Stimulated activated CD4-positive, alpha-beta T cell treated with anti-CD3 and anti-CD28 coated beads, Interleukin-2, amount 100 ng/mL, for 24 hours (primary cell): ENCODE measurements at regions not wholly inside any gene's neighbourhood (a gene's known extent, or its start where the extent isn't known, plus 50 kb on each side); places are given as distances from the start of the nearest gene placed in this dataset.

ENCODE experiments used
- DNase-seq, 2 donors: peaks; one replicate each; pipeline ENCODE4 v3.0.0-alpha.2; 2020

DNA sequence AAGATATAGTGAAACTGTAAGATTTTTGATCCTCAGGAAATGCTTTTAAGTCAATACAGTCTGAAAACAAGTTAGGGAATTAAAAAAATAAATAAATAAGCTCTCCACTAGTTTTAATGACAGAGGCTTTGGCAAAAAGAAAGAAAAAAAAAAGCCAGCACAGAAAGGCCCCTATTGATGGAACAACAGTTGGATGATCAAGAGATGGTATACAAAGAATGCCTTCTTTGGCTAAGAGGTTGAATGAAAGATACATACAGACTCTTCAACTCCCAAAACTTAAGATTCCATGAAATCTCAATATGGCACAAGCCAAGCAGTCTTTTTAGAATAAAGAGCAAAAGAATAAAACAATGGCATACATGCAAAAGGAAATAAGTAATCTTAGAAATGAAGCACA lies 64.0 kb upstream of the GALNT5 start:
- DNase-seq: no peak

DNA sequence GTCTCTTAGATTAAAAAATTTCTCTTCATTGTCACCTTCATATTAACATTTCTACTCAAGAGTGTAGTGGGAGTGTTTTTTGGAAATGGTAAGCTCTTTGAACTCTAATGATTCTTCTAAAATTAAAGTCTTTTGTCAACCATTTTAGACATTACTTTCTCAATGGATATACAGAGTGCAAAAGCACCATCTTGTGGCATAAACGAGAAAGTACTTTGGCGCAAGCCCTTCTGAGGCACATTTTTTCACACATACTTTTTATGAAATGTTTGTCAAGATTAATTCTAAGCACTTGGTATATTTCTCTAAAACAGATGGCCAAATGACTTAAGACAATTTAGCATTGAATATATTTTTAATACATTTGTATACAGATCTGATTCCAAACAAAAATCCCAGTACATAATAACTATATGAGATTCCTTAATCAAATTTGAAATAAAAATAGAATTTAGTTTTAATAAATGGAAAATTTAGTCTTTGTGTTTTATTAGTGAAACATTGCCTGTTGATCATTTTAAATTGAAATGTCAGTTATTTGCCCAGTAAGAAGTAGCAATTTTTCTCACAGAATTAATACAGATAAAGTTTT lies 63.3 kb upstream of the GALNT5 start:
- peak in 1 of 2 donors; percentile 2 for DNase-seq

- no peak for DNase-seq
Measured at GRCh38 chr2:157194844-157195243, 62.7 kb upstream of the GALNT5 start.

DNA sequence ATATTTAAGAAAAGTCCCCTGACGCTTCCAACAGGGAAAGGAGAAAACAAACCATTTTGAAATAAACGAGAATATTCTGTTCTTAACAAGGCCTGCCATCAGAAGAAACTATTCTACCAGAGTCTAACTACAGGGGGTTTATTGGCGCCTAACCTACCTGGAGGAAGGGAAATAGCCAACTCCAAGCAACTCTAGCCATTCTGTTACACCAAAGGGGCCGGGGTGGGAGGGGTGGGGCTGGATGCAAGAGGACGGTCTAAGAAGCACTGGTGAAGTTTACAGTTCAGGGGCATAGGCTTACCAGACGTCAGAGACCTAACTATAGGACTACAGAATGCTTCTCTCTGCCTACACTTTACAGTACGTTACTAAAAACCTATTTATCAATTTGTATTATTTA lies 60.5 kb upstream of the GALNT5 start:
- no peak for DNase-seq

DNA sequence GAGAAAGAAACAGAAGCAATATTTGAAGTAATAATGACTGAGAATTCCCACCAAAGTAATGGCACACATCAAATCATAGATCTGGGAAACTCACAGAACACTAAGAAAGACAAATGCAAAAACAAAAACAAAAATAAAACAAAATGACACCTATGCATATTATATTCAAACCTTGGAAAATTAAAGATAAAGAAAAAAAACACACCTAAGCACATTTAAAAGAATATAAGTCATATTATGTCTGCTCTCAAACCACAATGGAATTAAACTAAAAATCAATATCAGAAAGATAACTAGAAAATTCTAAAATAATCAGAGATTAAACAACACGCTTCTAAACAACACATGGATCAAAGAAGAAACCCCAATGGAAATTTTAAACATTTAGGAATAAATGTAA lies 59.7 kb upstream of the GALNT5 start:
- no peak for DNase-seq

DNA sequence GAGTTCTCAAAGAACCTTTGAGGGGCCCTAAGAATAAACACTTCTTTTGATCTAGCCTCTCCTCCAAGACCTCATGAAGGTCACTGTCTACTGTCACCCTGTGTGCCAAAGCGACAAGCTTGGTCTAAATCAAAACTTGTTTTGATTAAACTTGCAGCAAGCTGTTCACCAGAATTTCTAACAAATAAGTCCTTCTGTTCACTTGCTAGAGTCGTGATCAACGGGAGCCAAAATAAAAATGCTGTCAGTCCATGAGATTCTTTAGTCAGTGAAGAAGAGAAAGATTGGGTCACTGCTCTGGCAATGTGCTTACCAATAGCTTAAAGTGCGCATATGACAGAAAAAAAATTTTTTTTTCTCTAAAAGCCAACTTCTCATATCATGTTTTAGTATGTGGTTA lies 53.9 kb upstream of the GALNT5 start:
- no peak for DNase-seq

GRCh38 chr2:157204401-157204800 lies 53.1 kb upstream of the GALNT5 start:
- no peak for DNase-seq

GRCh38 chr2:157206916-157207315 lies 50.6 kb upstream of the GALNT5 start:
- DNase-seq: no peak
